Sigmoid colon (tissue), 6 donors: ENCODE measurements at regions not wholly inside any gene's neighbourhood (a gene's known extent, or its start where the extent isn't known, plus 50 kb on each side); places are given as distances from the start of the nearest gene placed in this dataset.

Source experiments
- DNase-seq: peaks from one replicate; pipeline ENCODE4 v3.0.0-alpha.2; 2019
- H3K27ac ChIP-seq, 4 donors: fragments of 200-600 bp; sonication (generic); one replicate each; pipeline ENCODE4 v1.5.1; 2016 to 2019; ENCODE audit warnings: mild to moderate bottlenecking in 1 of 4
- H3K27me3 ChIP-seq, 3 donors: fragments of 200-600 bp; sonication (generic); one replicate each; pipeline ENCODE4 v1.5.1; 2019; ENCODE audit warnings: mild to moderate bottlenecking in 1 of 3
- H3K36me3 ChIP-seq, 4 donors: fragments of 200-600 bp; sonication (generic); one replicate each; pipeline ENCODE4 v1.5.1; 2016 to 2019
- H3K4me1 ChIP-seq, 4 donors: fragments of 200-600 bp; sonication (generic); one replicate each; pipeline ENCODE4 v1.5.1; 2017 to 2019
- H3K4me3 ChIP-seq, 4 donors: fragments of 200-600 bp; sonication (generic); one replicate each; pipeline ENCODE4 v1.5.1; 2017 to 2019; ENCODE audit warnings: mild to moderate bottlenecking in 2 of 4, moderate library complexity in 1 of 4
- H3K9me3 ChIP-seq, 4 donors: fragments of 200-600 bp in 3 of 4; sonication (generic) in 3 of 4; one replicate each; pipeline versions ENCODE4 v1.5.1 to v1.6.1; 2013 to 2019
- CTCF ChIP-seq, 4 experiments: fragments of 450-650 bp in 3 of 4; fragments of 200-600 bp in 1 of 4; IDR thresholded peaks; one replicate each; pipeline ENCODE4 v1.5.1; 2016 to 2019; ENCODE audit warnings: antibody characterized with exemption in 4 of 4, mild to moderate bottlenecking in 3 of 4, moderate library complexity in 2 of 4
- EP300 ChIP-seq, 4 donors: sonication (generic); formaldehyde crosslinking; IDR thresholded peaks; one replicate each; pipeline ENCODE4 v1.6.1; 2017; ENCODE audit warnings: antibody characterized with exemption in 4 of 4
- POLR2A ChIP-seq, 2 donors: fragments of 450-650 bp; IDR thresholded peaks; one replicate each; pipeline ENCODE4 v1.6.1; 2016; ENCODE audit warnings: antibody characterized with exemption in 2 of 2, mild to moderate bottlenecking in 2 of 2, moderate library complexity in 2 of 2
- POLR2AphosphoS5 ChIP-seq, 4 donors: sonication (generic); formaldehyde crosslinking; IDR thresholded peaks; one replicate each; pipeline ENCODE4 v1.6.1; 2017; ENCODE audit warnings: antibody characterized with exemption in 4 of 4
- WGBS, 2 donors: extraction: QIAGEN DNeasy Blood & Tissue Kit; methylation state at CpG; one replicate each; pipeline ENCODE4 v1.1.7; 2013; 5-methylcytosine and 5-hydroxymethylcytosine counted together
- intact Hi-C: fragments of 100-400 bp; cut with DNase I; formaldehyde crosslinking; loops from one replicate; pipeline ENCODE4 v1.15.1; 2023
- donor health status: healthy with polysubstance abuse.
- donor health status: healthy.

DNA sequence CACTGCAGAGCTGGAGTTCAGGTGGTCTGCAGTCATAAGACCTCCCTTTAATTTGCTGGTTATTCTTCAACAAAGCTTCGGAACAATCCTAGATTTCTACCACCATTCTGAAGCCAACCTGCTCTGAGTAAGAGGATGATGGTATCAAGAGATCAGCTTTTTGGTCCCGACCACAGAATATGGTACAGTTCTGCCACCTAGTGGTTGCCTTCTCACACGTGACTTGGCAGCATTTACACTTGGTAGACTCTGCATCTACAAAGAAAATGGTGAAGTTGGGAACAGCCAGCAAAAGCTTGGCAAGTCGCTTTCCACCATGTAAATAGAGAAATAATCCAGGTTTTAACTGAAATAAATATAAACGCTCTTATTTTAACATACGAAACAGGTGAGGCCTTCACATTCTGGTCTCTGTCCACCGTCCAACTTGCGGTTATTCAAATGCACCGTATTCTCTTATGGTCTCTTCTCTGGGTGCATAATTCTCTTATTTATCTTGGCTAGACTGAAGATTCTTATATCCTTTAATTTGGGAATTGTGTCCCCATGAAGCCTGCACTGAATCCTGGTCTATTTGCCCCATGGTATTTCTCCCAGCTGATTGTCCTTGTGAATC is 173.9 kb upstream of the GRM3 start:
- DNase-seq, result peak; percentile 61
- Histone ChIP-seq H3K36me3 (no peaks in the 10 kb centered on the region), H3K9me3 (no peaks in the 10 kb centered on the region), H3K4me3 (no peak overlapping the region), H3K4me1 (no peaks in the 10 kb centered on the region), H3K27me3 (no peaks in the 10 kb centered on the region), H3K27ac (no peak overlapping the region)
- TF ChIP-seq EP300 (IDR thresholded peaks at IDR 0.05) (no peak), CTCF (IDR thresholded peaks at IDR 0.05) (peak; percentile 19 to 55 (median 34)), POLR2A (IDR thresholded peaks at IDR 0.05) (no peak), POLR2AphosphoS5 (IDR thresholded peaks at IDR 0.05) (peak in 1 of 4 donors; percentile 18)
- intact Hi-C loops, result loop anchor here (2.0 kb wide), 1 partner anchor 579 kb away; no protein-coding TSS in a partner anchor
- 43 to 44% methylated on average over 9 of the region's 9 CpGs for WGBS, 2 donors

DNA sequence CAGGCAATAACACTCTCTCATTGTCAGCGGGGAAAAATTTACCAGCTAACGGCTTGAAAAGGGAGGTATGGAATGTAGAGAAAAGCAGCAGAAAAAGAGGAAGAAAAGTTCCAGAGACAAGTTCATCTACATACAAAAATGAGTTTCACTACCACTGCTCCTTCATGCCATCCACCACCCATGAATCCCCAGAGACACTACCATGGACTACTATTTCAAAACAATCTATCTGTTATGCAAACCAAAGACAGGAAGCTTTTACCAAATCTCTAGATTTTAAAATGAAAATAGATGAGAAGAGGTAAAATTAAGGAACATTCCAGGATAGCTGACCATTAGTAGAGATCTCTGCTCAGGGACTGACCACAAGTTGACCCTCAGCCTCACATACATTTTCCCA is 189.0 kb upstream of the GRM3 start:
- Histone ChIP-seq H3K27ac (no peak overlapping the region), H3K4me3 (no peak overlapping the region), H3K9me3 (no peaks in the 10 kb centered on the region), H3K27me3 (no peaks in the 10 kb centered on the region), H3K4me1 (no peaks in the 10 kb centered on the region), H3K36me3 (no peaks in the 10 kb centered on the region)
- no peak for DNase-seq
- WGBS, 2 donors, result 81 to 86% methylated on average over 2 of the region's 2 CpGs
- TF ChIP-seq POLR2AphosphoS5 (IDR thresholded peaks at IDR 0.05) (no peak), CTCF (IDR thresholded peaks at IDR 0.05) (no peak), EP300 (IDR thresholded peaks at IDR 0.05) (no peak), POLR2A (IDR thresholded peaks at IDR 0.05) (no peak)
- intact Hi-C loops, result no loop called here

- intact Hi-C loops, result no loop called here
- Histone ChIP-seq H3K27me3 (no peaks in the 10 kb centered on the region), H3K27ac (no peak overlapping the region), H3K9me3 (no peaks in the 10 kb centered on the region), H3K4me1 (no peaks in the 10 kb centered on the region), H3K36me3 (no peaks in the 10 kb centered on the region), H3K4me3 (no peak overlapping the region)
- no peak for TF ChIP-seq POLR2AphosphoS5 (IDR thresholded peaks at IDR 0.05)
- no peak for TF ChIP-seq POLR2A (IDR thresholded peaks at IDR 0.05)
- no peak for TF ChIP-seq CTCF (IDR thresholded peaks at IDR 0.05)
- no peak for TF ChIP-seq EP300 (IDR thresholded peaks at IDR 0.05)
- no peak for DNase-seq
- WGBS, 2 donors, result 94% methylated on average over 1 of the region's 1 CpG
Observed at GRCh38 chr7:86453454-86453853, 190.3 kb upstream of the GRM3 start.

DNA sequence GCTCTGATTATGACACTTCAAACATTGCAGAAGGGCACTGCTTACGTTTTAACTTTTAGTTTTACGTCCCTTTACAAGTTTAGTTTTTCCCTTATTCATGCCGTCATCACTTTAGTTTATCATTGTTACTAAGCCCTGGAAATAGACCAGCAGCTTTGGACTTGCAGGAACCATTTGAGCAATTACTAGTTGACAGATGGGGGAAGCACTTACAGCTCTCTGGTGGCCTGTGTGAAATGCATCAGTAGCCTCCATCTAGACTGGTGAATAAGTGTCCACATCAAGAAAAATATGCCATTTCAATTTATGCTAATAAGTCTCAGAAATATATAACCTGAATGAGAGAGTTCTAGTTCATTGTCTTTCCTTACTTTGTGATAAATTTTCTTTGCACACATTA is 194.9 kb upstream of the GRM3 start:
- no peak for DNase-seq
- Histone ChIP-seq H3K4me1 (no peaks in the 10 kb centered on the region), H3K4me3 (no peak overlapping the region), H3K27me3 (no peaks in the 10 kb centered on the region), H3K27ac (no peak overlapping the region), H3K9me3 (no peaks in the 10 kb centered on the region), H3K36me3 (no peaks in the 10 kb centered on the region)
- intact Hi-C loops, result no loop called here
- 51 to 65% methylated on average over 3 of the region's 3 CpGs for WGBS, 2 donors
- no peak for TF ChIP-seq CTCF (IDR thresholded peaks at IDR 0.05)
- no peak for TF ChIP-seq EP300 (IDR thresholded peaks at IDR 0.05)
- TF ChIP-seq POLR2AphosphoS5 (IDR thresholded peaks at IDR 0.05), result no peak
- no peak for TF ChIP-seq POLR2A (IDR thresholded peaks at IDR 0.05)

DNA sequence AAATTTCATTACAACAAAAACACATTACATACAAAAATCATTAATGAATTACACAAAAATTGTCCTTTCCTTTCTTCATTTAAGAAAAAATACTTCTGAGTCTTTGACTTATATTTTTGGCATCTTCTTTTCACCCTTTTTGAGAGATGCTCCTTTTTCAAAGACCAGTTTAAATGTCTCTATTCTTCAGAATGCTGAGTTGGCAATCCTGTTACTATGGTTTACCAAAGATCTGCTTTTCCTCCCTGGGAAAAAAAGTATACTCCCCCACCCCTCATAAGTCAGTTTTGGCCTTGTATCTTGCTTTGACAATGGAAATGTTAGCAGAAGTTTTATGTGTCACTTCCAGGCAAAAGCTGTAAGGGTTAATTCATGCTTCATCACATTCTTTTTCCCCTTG is 198.4 kb upstream of the GRM3 start:
- Histone ChIP-seq H3K27me3 (no peaks in the 10 kb centered on the region), H3K4me1 (no peaks in the 10 kb centered on the region), H3K4me3 (no peak overlapping the region), H3K36me3 (no peaks in the 10 kb centered on the region), H3K9me3 (no peaks in the 10 kb centered on the region), H3K27ac (no peak overlapping the region)
- intact Hi-C loops, result no loop called here
- no peak for DNase-seq
- TF ChIP-seq EP300 (IDR thresholded peaks at IDR 0.05) (no peak), POLR2AphosphoS5 (IDR thresholded peaks at IDR 0.05) (no peak), CTCF (IDR thresholded peaks at IDR 0.05) (no peak), POLR2A (IDR thresholded peaks at IDR 0.05) (no peak)
